Hematopoietic multipotent progenitor cell treated with erythropoietin and hydrocortisone succinate and interleukin-3 and kit ligand, for 8 days (in vitro differentiated cells): ENCODE measurements at regions not wholly inside any gene's neighbourhood (a gene's known extent, or its start where the extent isn't known, plus 50 kb on each side); places are given as distances from the start of the nearest gene placed in this dataset.
A peak's percentile ranks its signal among the peaks of the same experiment; 100 is the strongest.

Source experiments
- DNase-seq: peaks from one replicate; pipeline ENCODE4 v3.0.0-alpha.2; 2015

GRCh38 chr1:87685311-87686135 lies 356.8 kb downstream of the LMO4 start:
- DNase-seq: no peak

GRCh38 chr1:87686136-87686495 lies 357.4 kb downstream of the LMO4 start:
- DNase-seq: peak; percentile 7

- no peak for DNase-seq
Observed at GRCh38 chr1:87686671-87687070, 358.0 kb downstream of the LMO4 start.

- no peak for DNase-seq
Observed at GRCh38 chr1:87688136-87688535, 359.5 kb downstream of the LMO4 start.

- no peak for DNase-seq
Observed at GRCh38 chr1:87689487-87689886, 360.8 kb downstream of the LMO4 start.

- no peak for DNase-seq
Observed at GRCh38 chr1:87696483-87696882, 367.8 kb downstream of the LMO4 start.

- DNase-seq: no peak
Observed at GRCh38 chr1:87702455-87702854, 373.8 kb downstream of the LMO4 start.

- DNase-seq: no peak
Observed at GRCh38 chr1:87705233-87705632, 376.6 kb downstream of the LMO4 start.

- DNase-seq: no peak
Observed at GRCh38 chr1:87706203-87706602, 377.5 kb downstream of the LMO4 start.

GRCh38 chr1:87706779-87707228 lies 378.1 kb downstream of the LMO4 start:
- DNase-seq: no peak

- no peak for DNase-seq
Observed at GRCh38 chr1:87707411-87707810, 378.7 kb downstream of the LMO4 start.

GRCh38 chr1:87712261-87713010 lies 383.8 kb downstream of the LMO4 start:
- DNase-seq: no peak

GRCh38 chr1:87714278-87714677 lies 385.6 kb downstream of the LMO4 start:
- no peak for DNase-seq

GRCh38 chr1:87715052-87715451 lies 386.4 kb downstream of the LMO4 start:
- no peak for DNase-seq

GRCh38 chr1:87715471-87715870 lies 386.8 kb downstream of the LMO4 start:
- no peak for DNase-seq

GRCh38 chr1:87717157-87717670 lies 388.5 kb downstream of the LMO4 start:
- DNase-seq: no peak

- no peak for DNase-seq
Observed at GRCh38 chr1:87718241-87718950, 389.7 kb downstream of the LMO4 start.

- DNase-seq: no peak
Observed at GRCh38 chr1:87719658-87720057, 391.0 kb downstream of the LMO4 start.

GRCh38 chr1:87720561-87720960 lies 391.9 kb downstream of the LMO4 start:
- no peak for DNase-seq

GRCh38 chr1:87723193-87723592 lies 394.5 kb downstream of the LMO4 start:
- no peak for DNase-seq

- DNase-seq: no peak
Observed at GRCh38 chr1:87728169-87728568, 399.5 kb downstream of the LMO4 start.

GRCh38 chr1:87730274-87731216 lies 401.9 kb downstream of the LMO4 start:
- DNase-seq: no peak
